GM21529 (cell line): ENCODE measurements at regions not wholly inside any gene's neighbourhood (a gene's known extent, or its start where the extent isn't known, plus 50 kb on each side); places are given as distances from the start of the nearest gene placed in this dataset.
"Not testable (repeated sequence)": the region's sequence is repeated elsewhere in the genome, so short reads cannot be mapped to it uniquely, and the experiment has no call there.

ENCODE experiments used
- ATAC-seq: cut with Tn5 transposase; IDR thresholded peaks from one replicate; pipeline ENCODE4 v1.9.1; 2021; ENCODE audit not compliant: unreplicated experiment

DNA sequence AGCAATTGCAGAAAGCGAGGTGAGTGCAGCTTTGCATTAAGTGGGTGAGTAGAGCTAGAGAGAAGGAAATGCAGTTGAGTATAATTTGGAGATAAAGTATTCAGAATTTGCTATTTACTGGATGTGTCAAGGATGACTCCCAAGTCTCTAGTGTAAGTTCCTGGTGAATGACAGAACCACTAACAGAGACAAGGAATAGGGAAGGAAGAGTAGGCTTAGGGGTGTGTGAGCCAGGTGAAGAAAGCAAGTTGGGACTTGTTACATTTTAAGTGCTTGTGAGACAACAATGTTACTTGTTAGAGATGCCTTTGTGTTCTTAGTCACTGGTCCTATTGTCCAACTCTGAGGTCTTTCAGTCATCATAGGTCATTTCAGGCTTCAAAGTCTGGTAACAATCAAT, 70.8 kb downstream of the TBC1D26 start:
- ATAC-seq, result not testable (repeated sequence)

DNA sequence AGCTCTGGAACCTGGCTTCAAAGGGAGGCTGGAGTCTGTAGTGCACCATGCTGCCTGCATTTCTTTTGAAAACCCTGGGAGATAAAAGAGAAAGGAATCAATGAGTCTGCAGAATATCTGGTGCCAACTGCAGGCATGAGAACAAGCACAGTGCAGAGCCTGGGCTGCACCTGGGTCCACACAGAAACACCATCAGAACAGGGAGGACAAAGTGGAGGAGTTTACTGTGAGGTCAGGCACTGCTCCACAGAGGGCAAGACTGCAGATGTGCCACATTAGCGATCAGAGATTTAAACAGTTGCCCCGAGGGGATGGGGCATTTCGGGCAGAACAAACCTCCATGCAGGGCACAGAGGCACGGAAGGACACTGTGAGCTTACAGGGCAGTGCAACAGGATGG, 74.7 kb downstream of the TBC1D26 start:
- not testable (repeated sequence) for ATAC-seq

DNA sequence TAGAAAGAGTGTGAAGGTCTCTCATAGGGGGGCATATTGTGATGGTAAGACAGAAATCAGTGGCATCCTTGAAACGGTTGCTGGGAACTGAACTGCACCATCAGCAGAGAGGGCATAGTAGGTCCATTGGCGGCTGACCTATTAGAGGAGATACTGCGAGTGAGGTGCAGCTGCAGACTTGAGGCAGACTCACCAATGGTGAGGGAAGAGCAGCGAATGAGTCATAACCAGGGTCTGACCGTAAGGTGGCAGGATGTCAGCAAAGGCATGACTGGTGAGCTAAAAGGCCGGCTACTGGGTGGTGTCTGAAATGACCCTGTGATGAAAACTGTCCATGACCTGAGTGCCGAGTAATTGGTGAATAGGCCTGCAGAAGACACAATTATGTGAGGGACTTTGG, 81.3 kb downstream of the TBC1D26 start:
- not testable (repeated sequence) for ATAC-seq

DNA sequence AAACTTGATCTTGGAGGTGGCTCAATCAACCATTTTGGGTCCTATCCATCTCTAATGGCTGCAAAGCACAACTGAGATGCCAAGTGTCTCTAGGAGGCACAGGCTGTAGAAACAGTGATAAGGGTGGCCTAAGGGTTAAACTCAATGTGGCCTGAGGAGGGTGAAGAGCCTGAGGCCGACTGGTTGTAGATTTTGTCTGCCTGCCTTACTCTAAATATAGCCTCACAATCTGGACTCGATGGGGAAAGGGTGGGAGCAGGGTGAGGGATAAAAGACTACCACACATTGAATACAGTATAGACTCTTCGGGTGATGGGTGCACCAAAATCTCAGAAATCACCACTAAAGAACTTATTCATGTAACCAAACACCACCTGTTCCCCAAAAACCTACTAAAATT, 81.9 kb downstream of the TBC1D26 start:
- not testable (repeated sequence) for ATAC-seq

DNA sequence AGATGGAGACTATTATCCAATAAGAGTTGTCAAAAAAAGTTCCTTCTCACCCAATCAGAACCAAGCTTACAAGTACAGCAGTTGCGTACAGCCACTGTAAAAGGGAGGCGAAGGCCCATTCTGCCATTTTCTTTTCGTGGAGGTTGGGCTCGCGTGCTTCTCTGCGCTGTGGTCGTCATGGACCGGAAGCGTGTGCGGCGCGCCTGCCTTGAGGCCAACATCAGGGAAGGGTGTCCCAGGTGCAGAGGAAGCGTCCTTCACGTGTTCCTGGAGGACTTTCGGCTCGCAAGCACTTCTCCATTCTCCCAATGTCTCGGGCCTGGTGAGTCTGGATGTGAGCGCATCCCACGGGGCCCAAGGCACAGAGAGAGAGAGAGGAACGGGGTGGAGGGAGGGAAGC, 85.8 kb downstream of the TBC1D26 start:
- ATAC-seq, result not testable (repeated sequence)

DNA sequence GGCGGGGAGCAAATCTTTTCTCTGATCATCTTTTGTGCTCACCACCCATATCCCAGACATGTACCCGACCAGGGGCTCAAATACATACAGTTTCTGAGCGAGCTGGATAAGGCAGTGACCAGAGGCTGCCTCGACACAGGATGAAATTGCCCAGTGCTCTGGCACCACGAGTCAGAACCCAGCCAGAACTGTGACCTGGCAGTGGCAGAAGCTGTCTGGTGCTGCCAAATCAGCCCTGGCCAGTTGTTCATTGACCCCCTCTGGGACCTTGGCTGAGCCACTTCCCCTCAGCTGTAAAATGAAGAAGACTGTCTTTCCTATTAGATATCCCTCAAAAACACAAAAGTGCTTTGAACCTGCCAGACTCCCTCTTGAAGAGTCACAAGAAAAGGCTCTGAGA, 90.2 kb downstream of the TBC1D26 start:
- ATAC-seq, result not testable (repeated sequence)

DNA sequence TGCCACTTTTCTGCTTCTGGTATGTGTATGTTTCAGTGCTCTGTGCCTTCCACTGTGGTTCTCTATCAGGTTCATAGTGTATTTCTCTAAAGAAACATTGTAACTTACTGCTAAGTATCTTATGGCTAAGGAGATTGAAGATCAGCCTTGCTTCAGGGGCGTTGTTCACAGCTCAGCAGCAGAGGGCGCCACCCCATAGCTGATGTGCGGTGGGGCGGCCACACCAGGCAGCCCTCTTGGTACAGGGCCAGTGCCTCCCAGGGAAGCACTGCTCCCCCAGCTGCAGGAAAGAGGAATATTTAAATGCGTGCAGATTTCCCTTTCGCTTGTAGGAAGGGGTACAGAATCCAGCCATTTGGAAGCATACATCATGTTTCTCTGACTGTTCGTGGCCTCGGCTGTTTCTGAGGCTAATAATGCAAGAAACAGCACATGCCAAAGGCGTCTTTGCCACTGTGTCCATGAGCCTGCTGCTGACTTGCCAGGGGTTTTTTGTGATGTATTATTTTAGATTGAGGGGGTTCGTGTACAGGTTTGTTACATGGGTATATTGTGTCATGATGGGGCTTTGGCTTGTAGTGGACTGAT, 96.7 kb downstream of the TBC1D26 start:
- ATAC-seq, result peak; percentile 43

DNA sequence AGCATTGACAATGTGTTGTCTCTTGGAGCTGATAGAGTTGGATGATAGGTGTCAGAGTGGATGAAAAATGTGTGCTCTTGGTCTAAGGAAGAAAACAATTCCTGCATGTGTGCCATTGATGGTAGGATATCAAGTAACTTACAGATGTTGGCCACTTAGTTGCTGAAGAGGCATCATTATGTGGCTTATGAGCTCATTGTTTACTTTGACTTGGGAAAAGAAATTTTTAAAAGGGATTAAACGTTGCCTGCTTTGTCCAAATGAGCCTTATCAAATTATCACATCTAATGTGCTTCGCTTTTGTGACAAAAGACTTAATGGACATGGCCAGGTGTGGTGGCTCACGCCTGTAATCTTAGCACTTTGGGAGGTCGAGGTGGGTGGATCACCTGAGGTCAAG, 98.1 kb downstream of the TBC1D26 start:
- ATAC-seq, result not testable (repeated sequence)

DNA sequence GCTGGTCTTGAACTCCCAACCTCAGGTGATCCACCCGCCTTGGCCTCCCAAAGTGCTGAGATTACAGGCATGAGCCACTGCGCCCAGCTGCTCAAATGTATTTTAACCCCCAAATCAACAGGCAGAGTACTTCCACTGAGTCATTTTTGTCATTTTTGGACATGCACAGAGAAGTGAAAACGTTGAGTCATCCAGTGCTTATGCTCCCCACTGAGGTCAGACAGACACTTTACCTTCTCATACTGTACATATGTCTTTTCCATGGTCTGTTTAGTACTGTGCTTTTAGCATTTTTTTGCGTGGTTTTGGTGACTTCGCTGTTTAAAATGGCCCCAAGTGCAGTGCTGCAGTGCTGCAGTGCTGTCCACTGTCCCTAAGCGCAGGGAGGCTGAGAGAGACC, 99.1 kb downstream of the TBC1D26 start:
- peak; percentile 96 for ATAC-seq

DNA sequence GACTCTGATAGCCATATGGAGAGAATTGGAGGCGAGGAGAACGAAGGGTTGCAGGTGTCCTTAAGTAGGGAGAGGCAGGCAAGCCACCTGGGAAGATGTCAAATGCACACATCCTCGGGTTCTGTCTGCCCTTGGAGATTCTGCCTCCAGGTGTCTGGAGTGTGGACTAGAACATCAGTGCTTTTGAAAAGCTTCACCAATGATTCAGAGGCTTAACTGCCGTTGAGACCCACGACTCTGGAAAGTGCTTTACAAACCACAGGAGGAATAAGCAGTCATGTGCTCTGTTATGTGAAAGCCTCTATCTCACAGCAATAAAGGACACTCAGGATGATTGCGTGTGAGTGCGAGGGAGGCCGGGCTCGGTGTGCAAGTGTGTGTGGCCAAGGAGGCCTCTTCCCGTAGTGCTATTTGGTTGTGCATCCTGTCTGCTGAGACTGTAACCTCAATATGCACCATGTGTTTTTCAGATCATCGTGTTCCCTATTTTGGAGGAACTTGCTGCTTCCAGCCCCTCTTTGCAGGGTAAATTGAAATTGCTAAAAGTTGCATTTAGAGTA, 100.9 kb downstream of the TBC1D26 start:
- ATAC-seq, result not testable (repeated sequence)

DNA sequence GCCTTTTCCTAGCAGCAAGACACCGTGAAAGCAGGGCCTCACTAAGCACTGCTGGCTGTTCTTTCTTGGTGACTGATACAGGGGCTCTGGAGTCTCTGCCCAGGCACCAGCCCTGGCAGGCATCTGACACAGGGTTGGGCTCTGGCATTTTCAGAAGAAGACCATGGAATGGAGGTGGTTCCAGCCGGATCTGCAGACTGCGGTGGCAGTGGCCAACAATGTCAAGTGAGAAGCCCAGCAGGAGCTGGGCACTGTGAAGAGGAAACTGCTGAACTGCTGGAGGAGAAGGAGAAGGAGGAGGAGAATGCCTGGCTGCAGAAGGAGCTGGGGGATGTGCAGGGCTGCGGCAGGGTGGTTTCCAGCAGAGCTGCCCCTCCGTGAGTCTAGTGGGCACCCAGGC, 101.8 kb downstream of the TBC1D26 start:
- ATAC-seq, result not testable (repeated sequence)

DNA sequence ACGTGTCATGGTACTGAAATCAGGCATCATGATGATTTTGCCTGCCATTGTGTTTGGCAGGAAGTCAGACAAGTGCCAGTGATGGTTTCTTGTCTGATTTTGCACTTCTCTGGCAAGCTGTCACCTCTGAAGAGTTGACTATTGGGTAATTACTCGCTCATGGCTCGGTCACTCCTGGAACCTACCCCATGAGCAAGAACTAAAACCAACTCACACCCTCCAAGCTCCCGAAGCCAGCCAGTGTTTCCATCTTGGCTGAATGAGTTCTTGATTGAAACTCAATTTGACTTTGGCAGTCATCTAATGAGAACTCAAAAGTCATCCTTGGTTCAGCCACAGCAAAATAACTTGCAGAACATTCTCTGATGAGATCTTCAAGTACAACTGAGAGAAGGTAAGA, 103.4 kb downstream of the TBC1D26 start:
- not testable (repeated sequence) for ATAC-seq

DNA sequence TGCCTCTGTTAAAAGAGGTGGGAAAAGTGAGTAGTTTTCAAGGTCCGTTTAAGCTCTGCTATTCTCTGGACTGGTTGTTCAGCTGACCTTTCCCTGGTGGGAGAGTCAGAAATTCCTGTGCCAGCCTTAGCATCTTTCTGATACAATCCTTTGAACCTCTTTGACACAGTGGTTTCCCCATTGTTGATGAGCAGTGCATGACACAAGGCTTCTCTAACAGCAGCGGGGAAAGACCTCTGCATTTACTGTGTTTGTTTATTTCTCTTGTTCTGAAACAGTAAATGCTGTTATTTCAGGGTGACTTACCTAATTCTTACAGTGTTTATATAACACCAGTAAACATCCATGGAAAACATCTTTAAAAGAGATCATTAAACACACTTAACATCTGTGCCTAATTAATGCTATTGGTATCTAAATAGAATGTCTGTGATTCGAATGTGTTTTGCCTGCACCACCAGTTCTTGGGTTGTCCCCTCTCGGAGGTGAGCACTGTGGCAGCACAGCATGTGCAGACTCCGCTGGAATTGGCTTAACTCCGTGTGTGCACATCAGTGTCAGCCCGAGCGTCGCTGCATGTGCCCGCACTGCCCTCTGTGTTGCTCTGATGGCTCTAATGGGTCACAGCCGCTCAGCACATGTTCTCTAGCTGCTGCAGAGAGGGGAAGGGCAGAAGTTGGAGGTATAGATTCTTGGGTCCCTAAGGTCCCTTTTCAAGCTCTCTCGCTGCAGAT, 104.3 kb downstream of the TBC1D26 start:
- ATAC-seq, result not testable (repeated sequence)

DNA sequence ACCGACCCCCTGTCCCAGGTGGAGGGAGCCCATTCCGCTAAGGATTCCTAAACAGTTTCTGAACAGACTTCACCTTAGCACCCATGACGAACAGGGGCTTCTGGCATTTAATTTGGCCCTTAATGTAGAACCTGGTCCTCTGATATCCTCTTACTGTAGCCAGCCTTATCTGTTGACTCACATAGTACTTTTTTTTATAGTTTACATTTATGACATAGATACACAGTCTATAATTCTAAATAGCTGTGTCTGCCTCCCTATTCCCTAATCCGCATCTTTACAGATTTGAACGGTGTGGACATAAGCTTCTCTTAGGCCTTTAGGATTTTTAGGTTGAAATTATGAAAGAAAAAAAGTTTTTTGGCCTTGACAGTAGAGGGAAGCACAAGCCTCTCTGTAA, 104.9 kb downstream of the TBC1D26 start:
- ATAC-seq, result not testable (repeated sequence)

DNA sequence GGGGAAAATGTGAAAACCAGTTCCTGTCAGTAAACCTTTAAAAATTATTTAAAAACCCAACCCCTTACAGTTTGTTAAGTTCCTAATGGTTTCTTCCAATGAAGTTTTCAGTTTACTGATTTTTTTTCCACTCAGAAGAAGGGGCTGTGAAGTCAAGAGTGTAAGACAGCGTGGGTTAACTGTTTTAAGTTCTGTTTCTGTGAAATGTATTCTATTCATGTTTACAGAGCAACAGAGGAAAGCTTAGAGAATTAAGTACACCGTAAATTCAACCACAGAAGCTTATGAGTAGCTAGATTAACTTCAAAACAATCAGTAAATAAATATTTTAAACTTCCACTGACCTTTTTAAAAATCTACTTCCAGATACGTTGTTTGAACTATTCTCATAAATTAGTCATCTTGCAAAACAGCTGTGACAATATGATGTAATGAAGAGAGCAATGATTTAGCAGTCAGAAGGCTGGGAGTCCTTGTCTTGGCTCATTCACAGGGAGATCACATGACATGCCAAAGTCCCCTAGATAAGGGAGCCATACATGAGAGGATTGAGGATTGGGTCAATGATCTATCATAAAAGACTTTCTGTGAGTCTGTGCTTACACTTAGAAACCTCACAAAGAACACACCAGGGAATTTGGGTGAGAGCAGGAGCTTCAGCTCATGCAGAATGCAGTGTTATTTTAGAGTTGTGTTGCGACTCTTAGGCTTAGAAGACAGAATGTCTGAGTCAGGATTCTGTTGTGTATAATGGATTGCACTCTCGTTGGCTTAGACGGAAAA, 97.3 kb upstream of the ADORA2B start:
- not testable (repeated sequence) for ATAC-seq

DNA sequence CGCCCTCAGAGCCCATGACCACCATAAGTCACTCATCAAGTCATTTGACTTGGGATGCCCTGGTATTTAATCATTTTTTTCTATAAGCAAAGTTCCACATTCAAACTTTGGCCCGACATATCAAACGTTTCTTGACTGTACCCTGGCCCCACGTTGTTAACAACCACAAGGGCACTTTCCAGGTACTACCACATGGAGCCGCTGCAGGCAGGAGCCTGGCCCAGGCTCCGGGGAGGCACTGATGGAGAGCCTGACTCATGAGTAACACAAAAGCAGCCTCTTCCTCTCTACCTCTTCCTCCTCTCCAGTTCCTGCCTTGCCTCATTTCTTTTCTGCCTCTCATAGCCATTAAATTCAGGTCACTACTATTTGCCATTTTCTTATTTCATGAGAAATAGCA, 95.9 kb upstream of the ADORA2B start:
- ATAC-seq, result not testable (repeated sequence)

DNA sequence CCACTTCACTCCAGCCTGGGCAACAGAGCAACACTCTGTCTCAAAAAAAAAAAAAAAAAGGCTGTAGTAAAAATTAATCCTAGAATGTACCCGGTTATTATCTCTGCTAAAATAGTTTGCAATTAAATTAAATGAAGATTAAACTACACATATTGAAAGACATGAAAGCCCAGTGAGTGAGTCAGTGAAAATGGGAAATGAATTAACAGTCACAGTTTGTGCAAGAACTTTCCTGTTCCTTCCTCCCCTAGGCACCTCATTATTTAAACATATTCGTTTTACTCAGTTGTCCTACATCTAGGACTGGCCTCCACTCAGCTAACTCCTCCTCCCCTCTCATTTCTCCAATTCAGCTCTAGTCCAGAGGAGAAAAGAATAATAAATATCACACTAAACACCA, 94.9 kb upstream of the ADORA2B start:
- not testable (repeated sequence) for ATAC-seq

DNA sequence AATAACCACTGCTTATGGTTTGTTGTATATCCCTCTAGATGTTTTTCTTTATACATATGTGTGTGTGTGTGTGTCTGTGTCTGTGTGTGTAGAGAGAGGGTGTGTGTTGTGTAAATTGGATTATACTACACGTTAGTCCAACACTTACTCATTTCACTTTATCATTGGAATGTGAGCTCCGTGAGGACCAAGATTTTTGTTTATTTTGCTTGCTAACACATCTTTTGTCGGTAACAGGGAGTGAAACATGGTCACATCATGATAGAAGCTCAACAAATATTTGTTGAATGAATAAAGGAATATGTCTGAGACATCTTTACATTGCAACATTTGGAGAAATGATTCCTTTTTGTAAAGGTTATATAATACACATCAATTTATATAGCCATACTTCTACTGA, 94.2 kb upstream of the ADORA2B start:
- not testable (repeated sequence) for ATAC-seq

DNA sequence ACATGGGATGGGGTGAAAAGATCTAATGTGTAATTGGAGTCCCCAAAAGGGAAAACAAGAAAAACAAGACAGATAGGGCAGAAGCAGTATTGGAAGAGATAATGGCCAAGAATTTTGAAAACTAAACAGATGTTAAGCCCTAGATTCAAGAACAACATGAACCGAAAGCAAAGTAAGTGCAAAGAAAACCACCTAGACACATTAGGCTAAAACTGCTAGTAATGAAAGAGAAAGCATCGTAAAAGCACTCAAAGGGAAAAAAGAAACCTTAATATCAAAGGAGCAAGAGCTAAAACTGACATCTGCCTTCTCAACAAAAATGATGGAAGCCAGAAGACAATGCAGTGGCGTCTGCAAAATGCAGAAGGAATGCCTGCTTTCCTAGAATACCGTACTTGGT, 92.1 kb upstream of the ADORA2B start:
- ATAC-seq, result not testable (repeated sequence)

DNA sequence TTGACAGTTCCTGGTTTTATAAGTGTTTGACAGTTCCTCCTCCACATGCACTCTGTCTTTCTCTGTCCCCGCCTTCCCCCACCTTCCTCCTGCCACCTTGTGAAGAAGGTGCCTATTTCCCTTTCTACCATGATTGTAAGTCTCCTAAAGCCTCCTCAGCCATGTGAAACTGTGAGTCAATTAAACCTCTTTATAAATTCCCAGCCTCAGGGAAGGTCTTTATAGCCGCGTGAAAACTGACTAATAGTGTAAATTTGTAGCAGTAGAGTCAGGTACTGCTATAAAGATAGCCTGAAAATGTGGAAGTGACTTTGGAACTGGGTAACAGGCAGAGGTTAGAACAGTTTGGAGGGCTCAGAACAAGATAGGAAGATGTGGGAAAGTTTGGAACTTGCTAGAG, 88.7 kb upstream of the ADORA2B start:
- not testable (repeated sequence) for ATAC-seq

DNA sequence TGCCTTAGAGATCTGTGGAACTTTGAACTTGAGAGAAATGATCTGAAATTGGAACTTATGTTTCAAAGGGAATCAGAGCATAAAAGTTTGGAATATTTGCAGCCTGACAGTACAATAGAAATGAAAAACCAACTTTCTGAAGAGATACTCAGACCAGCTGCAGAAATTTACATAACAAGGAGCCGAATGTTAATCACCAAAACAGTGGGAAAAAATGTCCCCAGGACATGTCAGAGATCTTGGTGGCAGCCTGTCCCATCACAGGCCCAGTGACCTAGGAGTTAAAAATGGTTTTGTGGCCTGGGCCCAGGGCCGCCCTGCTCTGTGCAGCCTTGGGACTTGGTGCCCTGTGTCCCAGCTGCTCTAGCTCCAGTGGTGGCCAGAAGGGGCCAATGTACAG, 88.2 kb upstream of the ADORA2B start:
- ATAC-seq, result not testable (repeated sequence)

DNA sequence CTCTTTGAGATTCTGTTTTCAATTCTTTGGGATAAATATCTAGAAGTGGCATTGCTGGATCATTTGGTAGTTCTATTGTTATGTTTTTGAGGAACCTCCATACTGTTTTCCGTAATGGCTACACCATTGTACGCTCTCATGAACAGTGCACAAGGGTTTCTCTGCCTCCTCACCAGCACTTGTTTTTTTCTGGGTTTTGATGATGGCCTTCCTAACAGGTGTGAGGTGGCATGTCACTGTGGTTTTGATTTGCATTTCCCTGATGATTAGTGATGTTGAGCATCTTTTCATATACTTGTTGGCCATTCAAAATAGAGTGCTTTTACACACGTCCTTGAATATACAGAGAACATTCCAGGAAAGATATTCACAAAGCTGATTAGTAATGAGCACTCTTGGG, 86.8 kb upstream of the ADORA2B start:
- ATAC-seq, result not testable (repeated sequence)
